HAP-1 (cell line): ENCODE measurements at regions not wholly inside any gene's neighbourhood (a gene's known extent, or its start where the extent isn't known, plus 50 kb on each side); places are given as distances from the start of the nearest gene placed in this dataset.

Source experiments
- DNase-seq, 2 experiments: peaks; one replicate each; pipeline ENCODE4 v3.0.0-alpha.2; 2016 to 2020; ENCODE audit warnings: low spot score in 2 of 2
- H3K27me3 ChIP-seq: fragments of 250-450 bp; sonication (Bioruptor Pico); 2 replicates; pipeline ENCODE4 v1.5.1; 2020; ENCODE audit warnings: low read depth, mild to moderate bottlenecking, moderate library complexity
- H3K36me3 ChIP-seq: fragments of 250-450 bp; sonication (Bioruptor Pico); replicated peaks from 2 replicates; pipeline ENCODE4 v1.5.1; 2020; ENCODE audit warnings: mild to moderate bottlenecking
- H3K4me1 ChIP-seq: fragments of 250-450 bp; sonication (Bioruptor Pico); 2 replicates; pipeline ENCODE4 v1.5.1; 2020; ENCODE audit warnings: mild to moderate bottlenecking
- H3K4me3 ChIP-seq: fragments of 250-450 bp; sonication (Bioruptor Pico); 2 replicates; pipeline ENCODE4 v1.5.1; 2020; ENCODE audit warnings: mild to moderate bottlenecking, moderate library complexity
- H3K9me3 ChIP-seq: fragments of 250-450 bp; sonication (Bioruptor Pico); 2 replicates; pipeline ENCODE4 v1.5.1; 2020; ENCODE audit warnings: mild to moderate bottlenecking, moderate library complexity
- in situ Hi-C: fragments of 300-500 bp; cut with MboI; formaldehyde crosslinking; loops from 3 replicates; pipeline ENCODE4 v1.14.3; 2020; ENCODE audit warnings: low sequenced_read_pairs, inconsistent platforms, mixed read lengths

DNA sequence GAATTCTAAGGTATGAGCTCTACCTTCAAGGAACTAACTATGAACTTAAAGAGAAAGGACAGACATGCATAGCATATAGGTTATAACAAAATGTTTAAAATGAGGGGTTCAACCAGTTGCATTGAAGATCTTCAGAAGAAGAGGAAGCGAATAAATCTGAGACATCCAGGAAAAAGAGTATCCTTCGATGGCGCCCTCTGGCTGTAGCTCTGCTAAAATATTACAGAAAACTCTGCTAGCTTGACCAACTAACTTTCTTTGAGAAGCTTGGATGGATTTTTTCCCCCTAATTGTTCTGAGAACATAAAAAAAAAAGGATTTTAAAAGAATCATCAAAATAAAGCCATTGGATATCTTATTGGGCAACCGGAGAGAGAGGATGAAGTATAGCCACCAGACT is 659.9 kb upstream of the SOX9 start:
- in situ Hi-C loops = no loop called here
- H3K9me3 ChIP-seq = no peaks in the 10 kb centered on the region; the same call in 1 of the 2 replicates
- no peaks in the 10 kb centered on the region for H3K36me3 ChIP-seq
- H3K4me3 ChIP-seq = no peak overlapping the region
- no peaks in the 10 kb centered on the region for H3K4me1 ChIP-seq
- DNase-seq = no peak
- H3K27me3 ChIP-seq = no peaks in the 10 kb centered on the region

DNA sequence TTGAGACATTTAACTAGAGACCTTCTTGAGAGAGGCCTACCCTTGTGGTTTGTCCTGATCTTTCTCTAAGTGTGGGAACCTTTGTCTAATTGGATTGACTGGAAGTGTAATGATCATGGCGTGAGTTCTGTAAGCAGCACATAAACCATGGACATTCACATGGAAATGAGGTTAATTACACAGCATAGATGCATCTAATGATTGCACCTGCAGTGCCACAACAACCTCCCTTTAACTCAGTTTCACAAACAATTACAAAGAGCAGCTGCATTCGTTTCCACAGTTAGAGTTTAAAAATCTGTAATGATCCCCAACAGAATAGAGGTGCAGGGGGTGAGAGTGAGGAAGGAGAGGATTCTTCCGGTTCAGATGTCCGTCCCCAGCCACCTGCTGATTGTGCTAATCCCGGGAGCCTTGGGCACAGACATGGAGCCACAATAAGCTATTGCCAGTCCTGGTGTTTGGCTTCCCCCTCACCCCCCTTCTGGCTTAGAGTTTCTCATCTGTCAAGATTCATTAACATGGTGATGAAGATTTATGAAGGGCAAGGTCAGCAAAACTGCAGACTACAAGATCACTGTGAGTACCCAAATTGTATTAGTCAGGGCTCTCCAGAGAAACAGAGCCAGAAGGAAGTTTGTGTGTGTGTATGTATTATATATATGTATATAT is 659.2 kb upstream of the SOX9 start:
- Histone ChIP-seq H3K9me3 (no peaks in the 10 kb centered on the region; the same call in 1 of the 2 replicates), H3K4me3 (no peak overlapping the region), H3K36me3 (no peaks in the 10 kb centered on the region), H3K4me1 (no peaks in the 10 kb centered on the region), H3K27me3 (no peaks in the 10 kb centered on the region)
- in situ Hi-C loops = no loop called here
- no peak for DNase-seq

- in situ Hi-C loops = no loop called here
- no peak for DNase-seq
These were observed 656.6 kb upstream of the SOX9 start for GRCh38 chr17:71464241-71464640.

GRCh38 chr17:71464751-71465150 is 656.1 kb upstream of the SOX9 start:
- Histone ChIP-seq H3K36me3 (no peaks in the 10 kb centered on the region), H3K4me1 (no peaks in the 10 kb centered on the region), H3K27me3 (no peaks in the 10 kb centered on the region), H3K4me3 (no peak overlapping the region), H3K9me3 (no peaks in the 10 kb centered on the region; the same call in 1 of the 2 replicates)
- DNase-seq = no peak
- in situ Hi-C loops = no loop called here

More at GRCh38 chr17:71464241-71464640, 656.6 kb upstream of the SOX9 start:
- H3K4me1 ChIP-seq = no peaks in the 10 kb centered on the region
- H3K9me3 ChIP-seq = no peaks in the 10 kb centered on the region; the same call in 1 of the 2 replicates
- H3K36me3 ChIP-seq = no peaks in the 10 kb centered on the region
- no peak overlapping the region for H3K4me3 ChIP-seq
- no peaks in the 10 kb centered on the region for H3K27me3 ChIP-seq

- Histone ChIP-seq H3K27me3 (no peaks in the 10 kb centered on the region), H3K36me3 (no peaks in the 10 kb centered on the region), H3K4me1 (no peaks in the 10 kb centered on the region), H3K4me3 (no peak overlapping the region), H3K9me3 (no peaks in the 10 kb centered on the region; the same call in 1 of the 2 replicates)
- no peak for DNase-seq
- in situ Hi-C loops = no loop called here
These were observed 653.1 kb upstream of the SOX9 start for GRCh38 chr17:71467719-71468118.

DNA sequence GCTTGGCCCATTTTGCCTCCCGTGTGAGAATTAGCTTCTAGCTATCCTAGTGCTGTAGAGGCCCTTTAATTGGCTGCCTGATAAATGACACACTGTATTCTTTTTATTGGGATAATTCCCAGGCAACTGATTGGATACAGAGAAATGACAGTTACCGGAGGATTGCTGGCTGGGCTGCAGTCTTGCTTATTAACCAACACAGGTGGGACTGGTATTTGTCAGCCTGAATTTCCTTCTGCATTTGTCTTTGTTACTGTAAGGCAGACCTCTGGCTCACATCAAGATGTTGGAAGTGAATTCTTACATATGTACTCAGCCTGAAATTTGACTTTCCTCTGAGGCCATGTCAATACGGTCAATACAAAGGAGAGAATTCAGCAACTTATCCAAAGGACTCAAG is 650.8 kb upstream of the SOX9 start:
- in situ Hi-C loops = no loop called here
- Histone ChIP-seq H3K27me3 (no peaks in the 10 kb centered on the region), H3K4me3 (no peak overlapping the region), H3K36me3 (no peaks in the 10 kb centered on the region), H3K4me1 (no peaks in the 10 kb centered on the region), H3K9me3 (no peaks in the 10 kb centered on the region)
- DNase-seq = no peak

DNA sequence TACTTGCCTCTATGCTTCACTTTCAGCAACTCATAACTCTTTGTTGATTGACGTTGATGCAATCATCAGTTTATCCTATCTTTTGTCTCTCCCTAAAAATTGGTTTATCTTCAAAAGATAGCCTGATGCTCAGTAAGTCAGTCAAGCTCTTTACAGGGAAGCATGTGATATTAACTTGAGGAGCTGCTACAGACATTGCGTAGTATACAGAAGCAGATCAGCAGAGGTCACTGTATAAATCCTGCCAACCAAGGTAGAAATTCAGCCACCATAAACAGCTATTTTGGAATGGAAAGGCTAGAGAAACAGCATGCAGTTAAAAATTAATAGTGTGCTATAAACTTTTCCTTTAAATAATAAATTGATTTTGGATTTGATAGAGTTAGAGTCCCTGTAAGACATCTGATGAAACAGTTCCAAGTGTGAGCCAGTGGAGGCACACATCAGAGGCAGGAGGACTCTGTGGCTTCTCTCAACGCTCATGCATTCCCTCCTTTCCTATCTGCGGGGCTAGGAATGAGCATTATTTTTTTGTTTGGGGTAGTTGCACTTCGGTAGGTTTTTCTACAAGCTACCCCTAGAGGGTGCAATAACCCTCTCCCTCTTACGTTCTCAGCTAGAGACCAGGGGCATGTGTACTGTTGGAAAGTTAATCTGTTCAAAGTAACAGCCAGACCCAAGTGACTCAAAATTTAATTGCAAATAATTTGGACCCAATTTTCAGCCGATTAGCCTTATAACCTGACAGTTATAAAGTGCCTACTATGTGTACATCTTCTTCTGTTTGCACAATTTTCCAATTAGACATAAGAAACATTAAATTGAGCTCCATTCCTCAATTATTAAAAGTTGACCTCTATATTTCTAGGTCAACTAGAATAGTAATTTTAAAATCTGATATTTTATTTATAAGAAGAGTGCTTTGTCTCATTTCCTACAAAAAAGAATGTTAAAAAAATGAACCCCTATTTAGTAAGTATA is 647.7 kb upstream of the SOX9 start:
- no peaks in the 10 kb centered on the region for H3K4me1 ChIP-seq
- DNase-seq = no peak
- no peaks in the 10 kb centered on the region for H3K36me3 ChIP-seq
- no peak overlapping the region for H3K4me3 ChIP-seq
- in situ Hi-C loops = no loop called here
- H3K9me3 ChIP-seq = no peaks in the 10 kb centered on the region
- no peaks in the 10 kb centered on the region for H3K27me3 ChIP-seq

DNA sequence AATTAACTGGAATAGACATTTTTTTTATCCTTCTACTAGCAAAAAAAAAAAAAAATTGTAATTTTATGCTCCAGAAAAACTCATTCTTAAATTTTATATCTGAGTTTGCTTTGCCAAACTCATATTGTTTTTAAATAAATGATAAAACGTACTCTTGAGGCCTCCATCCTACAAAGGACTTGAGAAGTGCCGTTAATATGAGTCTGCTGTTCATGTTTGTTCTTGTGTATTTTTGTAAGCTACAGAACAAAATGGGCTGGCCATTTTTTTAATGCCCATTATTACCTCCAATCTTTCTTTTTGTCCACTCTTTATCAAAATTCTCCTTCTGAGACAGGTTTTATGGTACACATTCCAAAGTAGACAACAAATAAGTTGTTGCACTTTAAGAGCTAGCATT is 643.5 kb upstream of the SOX9 start:
- Histone ChIP-seq H3K4me3 (no peak overlapping the region), H3K27me3 (no peaks in the 10 kb centered on the region), H3K4me1 (no peaks in the 10 kb centered on the region), H3K9me3 (no peaks in the 10 kb centered on the region), H3K36me3 (no peaks in the 10 kb centered on the region)
- in situ Hi-C loops = no loop called here
- no peak for DNase-seq

DNA sequence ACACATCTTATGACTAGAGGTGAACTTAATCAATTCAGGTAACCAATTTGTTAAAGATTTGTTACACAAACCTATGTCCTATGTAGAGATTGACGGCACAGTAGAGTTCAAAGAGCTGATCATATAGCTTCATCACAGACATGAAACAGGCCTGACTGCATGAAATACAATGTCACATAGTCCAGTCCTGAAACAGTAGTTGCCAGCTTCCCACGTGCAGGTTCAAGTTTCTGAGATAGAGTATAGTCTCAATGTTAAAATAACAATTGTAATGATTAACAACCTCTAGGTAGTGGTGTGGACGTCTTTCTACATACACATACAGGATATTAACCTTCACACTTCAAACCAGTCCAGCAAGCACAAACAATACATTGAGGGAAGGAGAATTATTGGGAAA is 640.7 kb upstream of the SOX9 start:
- in situ Hi-C loops = no loop called here
- H3K27me3 ChIP-seq = no peaks in the 10 kb centered on the region
- no peaks in the 10 kb centered on the region for H3K4me1 ChIP-seq
- no peaks in the 10 kb centered on the region for H3K36me3 ChIP-seq
- no peak for DNase-seq
- no peak overlapping the region for H3K4me3 ChIP-seq
- H3K9me3 ChIP-seq = no peaks in the 10 kb centered on the region

DNA sequence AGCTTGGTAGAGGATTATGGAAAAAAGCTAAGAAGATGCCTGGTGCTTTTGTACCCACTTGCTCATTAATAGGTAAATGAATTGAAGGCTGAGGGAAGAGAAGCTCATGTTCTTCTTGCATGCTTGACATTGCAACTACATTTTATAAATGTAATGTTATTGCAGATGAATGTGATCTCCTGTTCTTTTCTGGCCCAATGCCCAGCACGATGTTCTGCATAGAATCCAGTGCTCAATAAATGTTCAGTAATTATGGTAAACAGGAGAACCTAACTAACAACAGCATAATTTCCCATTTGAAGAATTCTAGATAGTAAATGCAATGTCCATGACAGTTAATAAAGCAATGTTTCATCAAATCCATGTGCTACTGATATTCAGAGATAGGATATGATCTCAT is 638.2 kb upstream of the SOX9 start:
- Histone ChIP-seq H3K36me3 (no peaks in the 10 kb centered on the region), H3K9me3 (no peaks in the 10 kb centered on the region), H3K27me3 (no peaks in the 10 kb centered on the region), H3K4me3 (no peak overlapping the region), H3K4me1 (no peaks in the 10 kb centered on the region)
- no peak for DNase-seq
- in situ Hi-C loops = no loop called here

- H3K36me3 ChIP-seq = no peaks in the 10 kb centered on the region
- in situ Hi-C loops = no loop called here
These were observed 636.3 kb upstream of the SOX9 start for GRCh38 chr17:71484546-71484945.

GRCh38 chr17:71485426-71485825 is 635.4 kb upstream of the SOX9 start:
- Histone ChIP-seq H3K36me3 (no peaks in the 10 kb centered on the region), H3K4me1 (no peaks in the 10 kb centered on the region), H3K9me3 (no peaks in the 10 kb centered on the region), H3K4me3 (no peak overlapping the region), H3K27me3 (no peaks in the 10 kb centered on the region)
- in situ Hi-C loops = no loop called here
- no peak for DNase-seq

More at GRCh38 chr17:71484546-71484945, 636.3 kb upstream of the SOX9 start:
- H3K4me1 ChIP-seq = no peaks in the 10 kb centered on the region
- no peaks in the 10 kb centered on the region for H3K27me3 ChIP-seq
- no peaks in the 10 kb centered on the region for H3K9me3 ChIP-seq
- DNase-seq = no peak
- H3K4me3 ChIP-seq = no peak overlapping the region

DNA sequence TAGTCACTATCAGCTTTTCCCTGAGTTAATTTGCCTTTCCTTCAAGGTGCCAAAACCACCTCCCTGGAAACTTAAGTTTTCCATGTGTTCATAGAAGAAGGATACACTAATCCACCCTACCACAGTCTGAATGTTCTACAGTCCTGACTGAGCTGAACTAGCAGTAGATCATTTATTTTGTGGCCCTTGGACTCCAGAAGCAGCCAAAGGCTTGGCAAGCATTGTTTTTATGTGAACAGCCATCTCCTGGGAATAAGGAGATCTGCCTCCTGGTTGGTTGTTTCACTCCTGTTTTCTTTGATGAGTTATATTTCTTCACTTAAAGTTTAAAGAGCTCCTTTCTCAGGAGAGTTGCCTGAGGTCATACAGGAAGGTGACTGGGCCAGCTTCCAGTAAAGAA is 634.6 kb upstream of the SOX9 start:
- in situ Hi-C loops = no loop called here
- H3K9me3 ChIP-seq = no peaks in the 10 kb centered on the region
- H3K27me3 ChIP-seq = no peaks in the 10 kb centered on the region
- H3K4me3 ChIP-seq = no peak overlapping the region
- no peaks in the 10 kb centered on the region for H3K36me3 ChIP-seq
- no peaks in the 10 kb centered on the region for H3K4me1 ChIP-seq
- DNase-seq = no peak

DNA sequence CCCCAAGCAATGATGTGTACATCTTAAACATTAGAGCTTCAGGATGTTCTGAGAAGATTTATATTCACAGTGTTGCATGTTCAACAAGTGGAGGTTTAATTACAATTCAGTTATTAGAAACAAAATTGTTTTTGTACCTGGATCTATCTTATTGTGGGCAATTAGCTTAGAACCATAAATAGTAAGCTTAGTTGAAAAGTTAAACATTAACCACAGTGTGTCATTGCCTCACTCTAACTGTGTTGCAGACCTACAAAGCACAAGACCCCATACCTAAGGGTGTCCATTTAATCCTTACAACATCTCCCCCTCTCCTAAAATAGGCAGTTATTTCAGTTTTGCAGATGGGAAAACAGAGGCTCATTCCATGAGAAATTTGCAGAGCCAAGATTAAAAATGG is 632.0 kb upstream of the SOX9 start:
- in situ Hi-C loops = no loop called here
- H3K4me1 ChIP-seq = no peaks in the 10 kb centered on the region
- no peak overlapping the region for H3K4me3 ChIP-seq
- no peaks in the 10 kb centered on the region for H3K9me3 ChIP-seq
- DNase-seq = no peak
- no peaks in the 10 kb centered on the region for H3K36me3 ChIP-seq
- no peaks in the 10 kb centered on the region for H3K27me3 ChIP-seq
